T47D (cell line): ENCODE measurements at regions not wholly inside any gene's neighbourhood (a gene's known extent, or its start where the extent isn't known, plus 50 kb on each side); places are given as distances from the start of the nearest gene placed in this dataset.
A peak's percentile ranks its signal among the peaks of the same experiment; 100 is the strongest.

Source experiments
- DNase-seq, 2 experiments: peaks; one replicate each; pipeline versions ENCODE4 v3.0.0 to v3.0.0-alpha.2; 2011 to 2012; ENCODE audit warnings: low read depth in 1 of 2, low spot score in 1 of 2
- JUND ChIP-seq: IDR thresholded peaks from 2 replicates; pipeline ENCODE4 v1.6.1; 2012; ENCODE audit warnings: low read depth
- in situ Hi-C: cut with HindIII; loops from 2 replicates; pipeline ENCODE4 v1.10.0; 2016; ENCODE audit warnings: low sequenced_read_pairs, low pct_unique_long_range_greater_than_20kb

GRCh38 chr12:127363392-127363791, 903.6 kb upstream of the TMEM132C start:
- in situ Hi-C loops = no loop called here
- no peak for DNase-seq
- TF ChIP-seq JUND = no peak

DNA sequence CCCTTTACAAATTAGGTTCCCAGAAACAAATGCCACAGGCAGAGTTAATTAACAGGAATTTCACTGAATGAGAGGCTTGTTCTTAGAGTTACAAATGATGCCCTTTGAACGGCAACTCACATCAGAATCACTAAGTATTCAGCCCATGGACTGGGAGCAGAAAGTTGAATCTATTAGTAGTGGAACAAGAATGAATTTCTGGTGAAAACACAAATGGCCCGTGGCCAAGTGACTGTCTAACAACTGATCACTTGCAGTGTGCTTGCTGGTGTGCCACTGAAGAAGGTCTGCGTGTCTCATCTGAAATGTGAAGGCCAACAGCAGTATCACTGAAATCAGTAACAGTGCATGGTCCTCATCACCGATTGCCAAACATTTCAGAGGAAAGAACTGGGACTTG, 893.4 kb upstream of the TMEM132C start:
- in situ Hi-C loops = no loop called here
- TF ChIP-seq JUND = no peak
- no peak for DNase-seq

- DNase-seq = no peak
- in situ Hi-C loops = no loop called here
- TF ChIP-seq JUND = no peak
Observed at GRCh38 chr12:127374447-127374846, 892.5 kb upstream of the TMEM132C start.

DNA sequence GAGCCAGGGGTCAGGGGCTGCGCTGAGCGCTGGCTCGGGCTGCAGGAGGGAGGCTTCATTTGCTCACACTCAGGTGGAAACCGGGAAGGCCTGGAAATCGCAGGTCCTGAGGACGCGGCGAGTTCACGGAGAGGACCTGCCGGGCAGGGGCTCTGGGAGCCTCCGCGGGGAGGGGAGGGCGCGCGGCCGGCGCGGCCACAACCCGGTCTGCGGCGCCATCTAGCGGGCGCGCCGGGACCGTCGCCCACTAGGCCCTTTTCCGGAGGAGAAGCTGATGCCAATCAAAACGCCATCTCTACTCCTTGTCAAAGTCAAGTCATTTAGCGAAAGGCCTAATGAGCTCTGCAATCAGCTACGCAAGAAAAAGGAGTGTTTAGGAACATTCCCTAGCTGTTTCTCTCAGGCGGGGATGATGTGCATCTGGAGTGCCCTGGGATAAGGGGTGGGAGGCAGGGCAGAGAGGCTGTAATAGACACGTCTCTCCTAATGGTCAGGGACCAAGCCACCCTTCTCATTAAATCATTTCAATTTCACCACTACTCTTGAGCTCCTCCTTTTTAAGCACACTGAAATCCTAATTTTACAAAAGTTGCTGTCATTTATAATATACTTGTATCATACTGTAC, 885.8 kb upstream of the TMEM132C start:
- DNase-seq = peak; percentile 52 to 63
- no peak for TF ChIP-seq JUND
- in situ Hi-C loops = no loop called here

- in situ Hi-C loops = no loop called here
- no peak for DNase-seq
- TF ChIP-seq JUND = no peak
Observed at GRCh38 chr12:127381681-127382080, 885.3 kb upstream of the TMEM132C start.

GRCh38 chr12:127383281-127383680, 883.7 kb upstream of the TMEM132C start:
- in situ Hi-C loops = no loop called here
- TF ChIP-seq JUND = no peak
- no peak for DNase-seq

- no peak for DNase-seq
- TF ChIP-seq JUND = no peak
- in situ Hi-C loops = no loop called here
Observed at GRCh38 chr12:127386723-127387122, 880.2 kb upstream of the TMEM132C start.

DNA sequence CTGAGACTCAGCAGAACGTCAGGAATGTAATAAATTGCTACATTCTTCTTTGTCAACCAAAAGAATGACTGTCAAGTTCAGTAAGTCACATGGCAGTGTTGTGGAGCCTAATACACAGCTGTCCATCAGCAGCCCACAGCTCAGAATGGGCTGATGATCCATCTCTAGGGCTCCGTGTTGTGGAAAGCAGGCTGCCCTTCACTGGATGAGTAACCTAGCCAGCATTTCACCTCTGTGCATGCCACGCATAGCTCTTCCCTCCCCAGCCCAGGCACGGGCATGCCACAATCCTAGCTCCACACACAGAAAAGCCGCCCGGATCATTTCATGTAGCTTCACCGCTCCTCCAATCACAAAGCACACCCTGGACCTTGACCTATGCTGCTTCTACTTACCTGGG, 878.0 kb upstream of the TMEM132C start:
- in situ Hi-C loops = no loop called here
- no peak for DNase-seq

DNA sequence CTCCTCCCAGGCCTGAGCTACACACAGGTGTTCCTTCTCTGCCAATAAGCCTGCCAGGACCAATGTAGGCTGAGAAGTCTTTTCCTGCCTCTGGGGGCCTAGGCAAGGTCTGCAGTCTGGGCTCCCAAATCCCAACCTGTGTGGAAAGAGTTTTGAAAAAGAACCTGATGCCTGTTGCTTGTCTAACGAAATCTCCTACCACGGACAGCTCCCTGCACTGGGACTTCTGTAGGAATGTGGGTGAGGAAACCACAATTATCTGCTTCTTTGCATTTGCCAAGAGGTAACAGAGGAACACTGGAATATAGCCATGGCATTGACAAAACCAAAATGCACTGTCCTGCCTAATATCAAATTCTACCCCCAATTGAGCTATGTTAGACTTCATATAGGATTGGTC, 877.0 kb upstream of the TMEM132C start:
- peak; percentile 32 to 70 for DNase-seq
- in situ Hi-C loops = no loop called here
- TF ChIP-seq JUND = no peak

More for the DNA sequence above, 878.0 kb upstream of the TMEM132C start:
- no peak for TF ChIP-seq JUND

- no peak for DNase-seq
- in situ Hi-C loops = no loop called here
- TF ChIP-seq JUND = no peak
Observed at GRCh38 chr12:127393465-127393864, 873.5 kb upstream of the TMEM132C start.

- no peak for DNase-seq
- in situ Hi-C loops = no loop called here
- TF ChIP-seq JUND = no peak
Observed at GRCh38 chr12:127393896-127394295, 873.1 kb upstream of the TMEM132C start.

DNA sequence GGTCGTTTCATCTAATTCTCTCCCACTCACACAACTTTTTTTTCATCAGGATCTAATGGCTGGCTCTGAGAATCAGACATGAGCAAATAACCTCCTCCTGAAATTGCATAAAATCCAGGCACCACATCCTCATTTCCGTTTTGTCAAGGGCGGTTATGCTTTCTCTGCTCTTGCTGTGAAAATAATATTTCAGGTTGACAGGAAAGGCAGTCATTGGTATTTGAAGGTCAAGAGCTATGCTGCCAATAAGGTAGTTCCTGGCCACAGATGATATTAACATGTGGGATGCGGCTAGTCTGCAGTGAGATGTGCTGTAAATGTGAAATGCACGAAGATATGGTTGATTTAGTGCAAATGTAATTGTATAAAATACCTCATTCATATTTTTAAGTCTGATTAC, 870.2 kb upstream of the TMEM132C start:
- in situ Hi-C loops = no loop called here
- no peak for DNase-seq
- no peak for TF ChIP-seq JUND

DNA sequence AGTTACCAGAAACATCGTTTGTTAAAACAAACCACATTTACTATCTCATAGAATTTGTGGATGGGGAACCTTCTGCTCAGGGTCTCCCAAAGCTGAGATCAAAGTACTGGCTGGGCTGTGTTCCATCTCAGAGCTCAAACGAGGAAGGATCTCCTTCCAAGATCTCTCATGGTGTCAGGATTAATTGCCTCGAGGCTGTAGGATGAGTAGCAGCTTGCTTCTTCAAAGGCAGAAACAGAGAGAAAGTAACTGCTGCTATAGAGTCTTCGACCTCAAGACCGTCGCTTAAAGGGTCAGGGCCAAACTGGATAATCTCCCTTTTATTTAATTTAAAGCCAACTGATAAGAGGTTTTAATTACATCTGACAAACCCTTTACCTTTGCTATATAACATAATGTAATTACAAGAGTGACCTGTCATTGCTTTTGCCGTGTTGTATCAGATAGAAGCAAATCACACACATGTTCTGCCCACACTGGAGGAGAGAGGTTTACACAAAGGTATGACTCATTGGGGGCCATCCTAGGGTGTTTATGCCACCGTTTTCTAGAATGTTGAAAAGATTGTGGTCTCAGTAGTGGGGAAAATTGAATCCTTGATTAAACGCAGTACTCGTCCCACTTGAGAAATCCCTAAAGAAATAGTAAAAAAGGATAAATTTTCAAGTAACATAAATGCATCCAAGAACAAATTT, 868.8 kb upstream of the TMEM132C start:
- no peak for TF ChIP-seq JUND
- no peak for DNase-seq
- in situ Hi-C loops = no loop called here

DNA sequence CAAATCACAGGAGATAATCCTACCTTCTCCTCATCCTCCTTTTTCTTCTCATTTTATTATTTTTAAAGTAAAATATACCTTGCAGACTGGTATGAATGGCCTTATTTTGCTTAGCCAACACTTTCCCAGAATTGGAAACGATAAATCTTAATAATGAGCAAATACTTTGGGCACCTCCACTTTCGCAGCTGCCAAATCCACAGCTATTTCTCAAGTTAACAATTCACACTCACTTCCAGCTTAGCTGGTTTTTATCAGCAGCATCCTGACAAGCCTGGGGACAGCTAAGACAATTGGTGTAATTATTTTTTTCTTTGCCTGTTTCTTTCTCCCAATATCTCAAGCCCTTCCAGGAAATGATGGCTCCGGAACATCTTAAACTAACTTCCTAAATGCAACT, 867.5 kb upstream of the TMEM132C start:
- no peak for DNase-seq
- in situ Hi-C loops = no loop called here
- TF ChIP-seq JUND = no peak
